ENCODE measurements at regions not wholly inside any gene's neighbourhood (a gene's known extent, or its start where the extent isn't known, plus 50 kb on each side); places are given as distances from the start of the nearest gene placed in this dataset.

- no peak for DNase-seq
Observed at GRCh38 chr17:72392056-72393010, 271.5 kb downstream of the SOX9 start.

GRCh38 chr17:72393553-72393952 lies 272.7 kb downstream of the SOX9 start:
- no peak for DNase-seq

- DNase-seq = no peak
Observed at GRCh38 chr17:72394531-72394930, 273.7 kb downstream of the SOX9 start.

- no peak for DNase-seq
Observed at GRCh38 chr17:72396121-72396520, 275.3 kb downstream of the SOX9 start.

GRCh38 chr17:72397223-72397667 lies 276.4 kb downstream of the SOX9 start:
- no peak for DNase-seq

GRCh38 chr17:72397687-72398086 lies 276.9 kb downstream of the SOX9 start:
- no peak for DNase-seq

GRCh38 chr17:72399023-72399607 lies 278.3 kb downstream of the SOX9 start:
- DNase-seq = no peak

- no peak for DNase-seq
Observed at GRCh38 chr17:72399608-72400487, 279.0 kb downstream of the SOX9 start.

GRCh38 chr17:72400488-72400827 lies 279.6 kb downstream of the SOX9 start:
- no peak for DNase-seq

- no peak for DNase-seq
Observed at GRCh38 chr17:72400863-72401262, 280.0 kb downstream of the SOX9 start.

- no peak for DNase-seq
Observed at GRCh38 chr17:72401883-72402726, 281.3 kb downstream of the SOX9 start.

- no peak for DNase-seq
Observed at GRCh38 chr17:72402727-72403210, 281.9 kb downstream of the SOX9 start.

- no peak for DNase-seq
Observed at GRCh38 chr17:72403713-72404209, 282.9 kb downstream of the SOX9 start.

GRCh38 chr17:72404872-72405271 lies 284.1 kb downstream of the SOX9 start:
- DNase-seq = no peak

GRCh38 chr17:72405662-72406230 lies 284.9 kb downstream of the SOX9 start:
- DNase-seq = no peak

- DNase-seq = no peak
Observed at GRCh38 chr17:72406498-72406897, 285.7 kb downstream of the SOX9 start.

- DNase-seq = peak in 9 of 14 donors; percentile 12 to 59 (median 34)
Observed at GRCh38 chr17:72407336-72407909, 286.6 kb downstream of the SOX9 start.

GRCh38 chr17:72407931-72408330 lies 287.1 kb downstream of the SOX9 start:
- DNase-seq = no peak

GRCh38 chr17:72408641-72409040 lies 287.8 kb downstream of the SOX9 start:
- no peak for DNase-seq

- DNase-seq = no peak
Observed at GRCh38 chr17:72409405-72410002, 288.7 kb downstream of the SOX9 start.

Measured in C1 segment of cervical spinal cord (tissue), 14 donors.